ENCODE measurements at regions not wholly inside any gene's neighbourhood (a gene's known extent, or its start where the extent isn't known, plus 50 kb on each side); places are given as distances from the start of the nearest gene placed in this dataset.

DNA sequence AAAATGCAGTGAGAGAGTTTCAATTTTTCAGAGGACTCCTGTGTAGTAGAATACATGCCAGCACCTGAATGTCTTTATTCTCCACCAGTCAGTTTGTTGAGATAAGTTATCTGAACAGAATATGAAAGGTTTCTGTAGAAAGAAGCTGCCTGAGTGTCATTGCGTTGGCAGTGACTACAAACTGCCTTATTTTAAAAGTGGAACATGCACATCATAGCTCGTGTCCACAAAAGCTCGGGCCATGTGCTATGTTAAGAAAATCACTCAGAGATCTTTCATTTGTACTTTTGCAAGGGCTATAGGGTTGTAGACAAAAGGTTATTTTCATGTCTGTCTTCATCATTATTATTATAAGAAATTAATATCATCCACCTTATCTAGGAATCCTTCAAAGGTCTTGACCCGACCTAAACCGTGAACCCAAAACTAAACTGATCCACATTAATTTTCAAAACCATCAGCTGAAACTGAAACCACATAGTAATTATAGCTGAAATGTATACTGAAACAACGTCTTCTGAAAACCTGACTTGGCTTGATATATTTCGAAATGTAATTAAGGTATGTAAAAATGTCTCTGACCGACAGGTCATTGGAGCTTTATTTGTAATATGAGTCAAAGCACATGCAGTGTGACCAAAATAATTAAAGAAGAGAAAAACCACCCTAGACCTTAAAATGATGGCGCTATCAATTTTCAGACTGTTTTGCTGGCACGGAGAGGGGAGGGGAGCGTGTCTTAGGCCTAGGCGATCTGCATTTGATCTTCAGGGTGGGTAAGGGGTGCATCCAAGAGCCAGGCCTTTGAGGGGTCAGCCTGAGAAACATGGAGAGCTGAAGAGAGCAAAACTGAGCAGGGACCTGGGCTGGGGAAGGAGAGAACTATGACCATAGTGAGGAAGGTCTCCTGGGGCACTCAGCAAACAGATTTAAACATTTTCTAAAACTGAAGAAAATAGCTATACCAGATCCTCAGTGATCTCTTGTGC, 232.1 kb downstream of the SOX11 start:
- Histone ChIP-seq H3K36me3 (ENCODE audit: control insufficient read depth, insufficient read depth, low read length) (no peaks in the 10 kb centered on the region), H3K9me3 (ENCODE audit: control insufficient read depth, insufficient read depth, low read length) (peaks cover 2% of the 10 kb centered on the region), H3K4me3 (ENCODE audit: low read depth, low read length) (no peak overlapping the region), H3K27me3 (ENCODE audit: control insufficient read depth, insufficient read depth, low read length) (no peaks in the 10 kb centered on the region), H3K4me1 (ENCODE audit: control insufficient read depth, insufficient read depth, low read length) (peaks cover 5% of the 10 kb centered on the region), H3K27ac (ENCODE audit: low read depth, low read length) (no peak overlapping the region)
- whole genome bisulfite sequencing (ENCODE audit: insufficient coverage) = 88% methylated on average over 4 of the region's 12 CpGs
- DNase-seq (ENCODE audit: low read depth in 4 of 6, low spot score in 6 of 6) = no peak

DNA sequence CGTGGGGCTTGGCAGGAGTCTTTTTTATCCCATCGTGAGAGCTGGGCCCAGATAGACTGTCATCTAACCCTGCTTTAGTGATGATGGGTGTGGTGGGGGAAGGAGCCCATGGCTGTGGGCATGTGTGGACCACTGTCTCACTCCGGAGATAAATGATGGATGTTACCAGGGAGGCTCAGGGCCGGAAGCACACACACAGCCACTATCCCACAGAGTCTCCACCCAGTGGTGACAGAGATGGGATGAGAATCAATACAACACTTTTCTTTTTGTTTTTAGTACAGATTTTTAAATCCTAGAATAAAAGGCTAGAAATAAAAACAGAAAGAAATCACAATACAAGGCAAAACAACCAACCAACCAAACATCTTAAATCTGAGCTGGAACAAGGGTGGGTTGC, 233.4 kb downstream of the SOX11 start:
- Histone ChIP-seq H3K4me3 (ENCODE audit: low read depth, low read length) (no peak overlapping the region), H3K4me1 (ENCODE audit: control insufficient read depth, insufficient read depth, low read length) (peaks cover 5% of the 10 kb centered on the region), H3K9me3 (ENCODE audit: control insufficient read depth, insufficient read depth, low read length) (peaks cover 2% of the 10 kb centered on the region), H3K27ac (ENCODE audit: low read depth, low read length) (no peak overlapping the region), H3K27me3 (ENCODE audit: control insufficient read depth, insufficient read depth, low read length) (no peaks in the 10 kb centered on the region), H3K36me3 (ENCODE audit: control insufficient read depth, insufficient read depth, low read length) (no peaks in the 10 kb centered on the region)
- DNase-seq (ENCODE audit: low read depth in 4 of 6, low spot score in 6 of 6) = no peak
- 87% methylated on average over 2 of the region's 4 CpGs for WGBS (ENCODE audit: insufficient coverage)

DNA sequence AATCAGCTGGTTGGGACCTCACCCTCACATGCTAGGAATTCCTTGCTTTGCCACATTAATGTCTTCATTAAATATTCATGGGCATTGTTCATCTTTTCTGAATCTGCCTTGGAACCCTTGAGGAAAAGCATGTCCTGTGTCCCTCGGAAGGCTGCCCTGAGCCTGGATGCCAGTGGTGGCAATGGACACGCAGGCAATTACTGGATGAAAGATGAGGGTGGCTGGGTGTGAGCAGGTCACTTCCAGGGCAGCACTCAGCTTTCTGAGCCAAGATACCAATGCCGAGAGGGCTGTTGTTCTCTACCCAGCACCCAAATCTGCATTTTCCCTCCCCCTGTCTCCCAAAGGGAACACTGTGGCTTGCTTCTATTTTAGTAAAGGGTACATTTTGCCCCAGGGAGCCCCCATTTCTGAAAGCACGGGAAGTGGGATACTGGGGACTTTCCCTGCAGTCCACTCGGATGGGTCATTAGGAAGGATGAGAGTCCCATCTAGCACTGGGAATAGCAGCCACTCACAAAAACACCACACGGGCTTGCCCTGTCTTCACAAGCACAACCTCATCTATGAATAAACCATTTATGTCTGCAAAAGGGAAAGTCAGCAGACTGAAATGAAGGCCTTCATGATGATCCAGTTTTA, 234.8 kb downstream of the SOX11 start:
- Histone ChIP-seq H3K36me3 (ENCODE audit: control insufficient read depth, insufficient read depth, low read length) (no peaks in the 10 kb centered on the region), H3K4me1 (ENCODE audit: control insufficient read depth, insufficient read depth, low read length) (peaks cover 5% of the 10 kb centered on the region), H3K9me3 (ENCODE audit: control insufficient read depth, insufficient read depth, low read length) (peaks cover 2% of the 10 kb centered on the region), H3K27ac (ENCODE audit: low read depth, low read length) (no peak overlapping the region), H3K27me3 (ENCODE audit: control insufficient read depth, insufficient read depth, low read length) (no peaks in the 10 kb centered on the region), H3K4me3 (ENCODE audit: low read depth, low read length) (no peak overlapping the region)
- peak in 1 of 6 donors; percentile 16 for DNase-seq (ENCODE audit: low read depth in 4 of 6, low spot score in 6 of 6)
- WGBS (ENCODE audit: insufficient coverage) = 28% methylated on average over 2 of the region's 6 CpGs

DNA sequence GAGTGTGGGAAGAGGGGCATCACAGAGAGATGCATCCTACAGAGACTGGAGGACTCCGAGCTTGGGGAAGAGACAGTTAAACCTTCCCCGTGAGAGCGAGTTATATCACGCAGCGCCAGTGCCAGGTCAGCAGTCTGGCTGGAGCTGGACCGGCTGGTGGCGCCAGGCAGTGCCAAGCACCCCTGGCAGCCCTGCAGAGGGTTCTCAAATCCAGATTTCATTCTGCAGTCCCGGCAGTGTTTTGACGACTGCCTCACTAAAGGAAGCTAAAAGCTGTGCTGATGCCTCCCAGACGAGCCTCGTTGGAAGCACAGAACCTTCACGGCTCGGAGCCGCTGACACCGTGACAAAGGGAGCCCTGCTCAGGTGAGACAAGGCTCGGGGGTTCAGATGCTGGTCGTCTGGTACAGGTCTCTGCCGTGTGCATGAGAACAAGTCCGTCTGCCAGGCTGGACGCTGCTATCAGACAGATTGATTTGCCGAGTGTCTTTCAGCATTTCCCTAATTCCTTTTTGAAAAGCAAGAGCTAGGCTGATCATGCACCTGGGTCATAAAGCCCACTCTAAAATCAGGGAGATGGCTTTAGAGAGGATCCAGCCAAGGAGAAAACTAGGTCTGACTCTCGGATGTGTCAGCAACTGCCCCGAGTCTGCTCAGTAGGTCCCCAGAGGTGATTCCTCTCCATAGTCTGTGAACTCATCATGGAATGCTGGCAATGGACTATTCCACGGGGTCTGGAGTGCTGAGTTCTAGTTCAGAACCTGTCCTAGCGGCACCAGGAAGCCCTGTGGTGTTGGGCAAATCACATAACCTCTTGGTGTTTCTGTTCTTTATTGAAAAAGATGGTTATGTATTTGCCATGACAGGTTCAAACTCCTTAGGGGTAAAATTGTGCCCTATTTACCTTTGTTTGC, 240.6 kb downstream of the SOX11 start:
- DNase-seq (ENCODE audit: low read depth in 4 of 6, low spot score in 6 of 6) = peak in 2 of 6 donors; percentile 82 to 85
- H3K27ac ChIP-seq (ENCODE audit: low read depth, low read length) = peak overlapping the region; percentile 61
- H3K27me3 ChIP-seq (ENCODE audit: control insufficient read depth, insufficient read depth, low read length) = no peaks in the 10 kb centered on the region
- H3K4me3 ChIP-seq (ENCODE audit: low read depth, low read length) = peak overlapping the region; percentile 38
- 32% methylated on average over 25 of the region's 25 CpGs for WGBS (ENCODE audit: insufficient coverage)
- H3K36me3 ChIP-seq (ENCODE audit: control insufficient read depth, insufficient read depth, low read length) = no peaks in the 10 kb centered on the region
- peaks cover 2% of the 10 kb centered on the region for H3K9me3 ChIP-seq (ENCODE audit: control insufficient read depth, insufficient read depth, low read length)
- peaks cover 19% of the 10 kb centered on the region for H3K4me1 ChIP-seq (ENCODE audit: control insufficient read depth, insufficient read depth, low read length)

DNA sequence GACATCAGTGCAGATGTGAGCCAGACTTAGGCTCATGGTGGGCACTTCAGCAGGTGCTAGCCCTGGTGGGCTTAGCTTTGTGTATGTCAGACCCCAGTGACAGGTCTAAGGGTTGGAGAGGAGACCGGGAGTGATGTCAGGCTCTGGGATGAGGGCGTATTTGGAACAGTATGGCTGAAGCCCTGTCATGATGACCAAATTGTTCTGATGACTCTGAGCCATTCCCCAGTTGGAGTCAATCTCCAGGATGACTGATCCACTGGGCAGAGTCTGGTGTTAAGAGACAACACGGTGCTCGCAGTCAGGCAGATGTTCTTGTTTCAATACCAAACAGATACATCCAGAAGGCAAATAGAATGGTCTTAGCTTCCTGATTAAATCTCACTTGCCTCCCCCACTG, 241.5 kb downstream of the SOX11 start:
- no peaks in the 10 kb centered on the region for H3K27me3 ChIP-seq (ENCODE audit: control insufficient read depth, insufficient read depth, low read length)
- peaks cover 2% of the 10 kb centered on the region for H3K9me3 ChIP-seq (ENCODE audit: control insufficient read depth, insufficient read depth, low read length)
- no peak overlapping the region for H3K27ac ChIP-seq (ENCODE audit: low read depth, low read length)
- peaks cover 27% of the 10 kb centered on the region for H3K4me1 ChIP-seq (ENCODE audit: control insufficient read depth, insufficient read depth, low read length)
- WGBS (ENCODE audit: insufficient coverage) = 75% methylated on average over 4 of the region's 4 CpGs
- no peak for DNase-seq (ENCODE audit: low read depth in 4 of 6, low spot score in 6 of 6)
- H3K36me3 ChIP-seq (ENCODE audit: control insufficient read depth, insufficient read depth, low read length) = no peaks in the 10 kb centered on the region
- H3K4me3 ChIP-seq (ENCODE audit: low read depth, low read length) = no peak overlapping the region

DNA sequence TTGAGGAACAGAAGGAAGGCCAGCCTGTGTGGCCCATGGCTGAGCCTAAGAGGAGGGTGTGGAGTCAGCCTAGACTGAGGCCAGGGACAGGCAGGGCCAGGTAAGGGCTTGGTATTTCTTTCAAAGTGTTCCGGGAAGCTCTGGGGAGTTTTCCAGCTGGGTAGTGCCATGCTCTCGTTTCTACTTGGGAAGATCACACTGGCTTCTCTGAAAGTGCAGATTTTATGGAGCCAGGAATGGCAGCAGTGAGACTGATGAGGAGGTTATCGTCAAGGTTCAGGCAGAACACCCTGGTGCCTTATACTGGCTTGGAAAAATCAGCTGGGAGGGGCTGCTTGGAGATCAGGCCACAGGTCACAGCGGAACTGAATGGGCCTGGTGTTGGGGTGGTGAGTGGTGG, 245.1 kb downstream of the SOX11 start:
- peaks cover 36% of the 10 kb centered on the region for H3K4me1 ChIP-seq (ENCODE audit: control insufficient read depth, insufficient read depth, low read length)
- H3K27me3 ChIP-seq (ENCODE audit: control insufficient read depth, insufficient read depth, low read length) = no peaks in the 10 kb centered on the region
- no peaks in the 10 kb centered on the region for H3K9me3 ChIP-seq (ENCODE audit: control insufficient read depth, insufficient read depth, low read length)
- no peaks in the 10 kb centered on the region for H3K36me3 ChIP-seq (ENCODE audit: control insufficient read depth, insufficient read depth, low read length)
- 57% methylated on average over 3 of the region's 4 CpGs for WGBS (ENCODE audit: insufficient coverage)
- no peak overlapping the region for H3K27ac ChIP-seq (ENCODE audit: low read depth, low read length)
- DNase-seq (ENCODE audit: low read depth in 4 of 6, low spot score in 6 of 6) = peak in 2 of 6 donors; percentile 30 to 57
- no peak overlapping the region for H3K4me3 ChIP-seq (ENCODE audit: low read depth, low read length)

DNA sequence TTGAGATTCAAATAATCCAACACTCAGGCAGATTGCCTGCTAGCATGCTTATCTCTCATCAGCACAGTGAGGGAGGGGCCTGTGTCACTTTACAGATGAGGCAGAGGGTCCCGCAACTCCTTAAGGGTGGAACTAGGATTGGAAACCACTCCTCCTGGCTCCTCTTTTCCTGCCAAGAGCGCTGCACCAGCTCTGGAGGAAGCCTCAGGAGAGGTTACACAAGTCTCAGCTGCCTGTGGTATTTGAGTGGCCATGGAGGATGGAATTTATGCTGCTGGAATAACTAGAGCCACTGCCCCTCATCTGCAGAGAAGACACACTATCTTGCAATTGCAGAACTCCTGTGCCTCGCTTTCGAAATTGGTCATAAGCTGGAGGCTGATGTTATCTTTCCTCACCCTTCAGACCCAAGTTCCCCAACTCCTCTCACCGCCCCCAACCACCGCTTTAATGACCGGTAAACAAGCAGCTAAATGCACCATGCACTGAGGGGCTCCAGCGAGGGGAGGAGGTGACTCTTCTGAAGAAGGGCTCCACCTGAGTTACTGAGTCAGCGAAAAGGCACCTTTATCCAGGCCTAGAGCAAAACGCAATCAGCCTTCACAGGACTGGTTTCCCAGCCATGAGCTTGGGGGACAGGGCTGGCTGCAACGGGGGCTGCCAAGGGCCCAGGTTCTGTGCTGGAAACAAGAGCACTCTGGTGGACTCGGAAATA, 245.8 kb downstream of the SOX11 start:
- Histone ChIP-seq H3K36me3 (ENCODE audit: control insufficient read depth, insufficient read depth, low read length) (no peaks in the 10 kb centered on the region), H3K4me1 (ENCODE audit: control insufficient read depth, insufficient read depth, low read length) (peaks cover 29% of the 10 kb centered on the region), H3K27ac (ENCODE audit: low read depth, low read length) (no peak overlapping the region), H3K9me3 (ENCODE audit: control insufficient read depth, insufficient read depth, low read length) (no peaks in the 10 kb centered on the region), H3K27me3 (ENCODE audit: control insufficient read depth, insufficient read depth, low read length) (no peaks in the 10 kb centered on the region), H3K4me3 (ENCODE audit: low read depth, low read length) (no peak overlapping the region)
- WGBS (ENCODE audit: insufficient coverage) = 66% methylated on average over 10 of the region's 12 CpGs
- peak in 2 of 6 donors; percentile 26 to 86 for DNase-seq (ENCODE audit: low read depth in 4 of 6, low spot score in 6 of 6)

DNA sequence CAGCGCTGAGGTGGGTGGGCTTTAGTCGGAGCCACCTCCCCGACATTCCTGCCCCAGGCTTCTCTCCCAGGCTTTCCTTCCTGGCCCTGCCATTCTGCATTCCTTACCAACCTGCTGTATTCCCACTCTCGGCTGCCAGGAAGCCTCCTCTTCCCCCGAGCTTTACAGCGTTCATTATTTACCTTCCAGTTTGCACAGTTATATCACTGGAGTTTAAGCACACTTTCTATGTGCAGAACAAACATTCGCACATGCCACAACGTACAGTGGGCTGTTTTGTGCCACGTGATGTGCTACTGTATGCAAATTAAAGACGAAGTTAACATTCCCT, 246.3 kb downstream of the SOX11 start:
- Histone ChIP-seq H3K36me3 (ENCODE audit: control insufficient read depth, insufficient read depth, low read length) (no peaks in the 10 kb centered on the region), H3K4me1 (ENCODE audit: control insufficient read depth, insufficient read depth, low read length) (peaks cover 28% of the 10 kb centered on the region), H3K4me3 (ENCODE audit: low read depth, low read length) (no peak overlapping the region), H3K9me3 (ENCODE audit: control insufficient read depth, insufficient read depth, low read length) (no peaks in the 10 kb centered on the region), H3K27me3 (ENCODE audit: control insufficient read depth, insufficient read depth, low read length) (no peaks in the 10 kb centered on the region), H3K27ac (ENCODE audit: low read depth, low read length) (no peak overlapping the region)
- DNase-seq (ENCODE audit: low read depth in 4 of 6, low spot score in 6 of 6) = peak in 1 of 6 donors; percentile 49
- WGBS (ENCODE audit: insufficient coverage) = 31% methylated on average over 5 of the region's 10 CpGs

DNA sequence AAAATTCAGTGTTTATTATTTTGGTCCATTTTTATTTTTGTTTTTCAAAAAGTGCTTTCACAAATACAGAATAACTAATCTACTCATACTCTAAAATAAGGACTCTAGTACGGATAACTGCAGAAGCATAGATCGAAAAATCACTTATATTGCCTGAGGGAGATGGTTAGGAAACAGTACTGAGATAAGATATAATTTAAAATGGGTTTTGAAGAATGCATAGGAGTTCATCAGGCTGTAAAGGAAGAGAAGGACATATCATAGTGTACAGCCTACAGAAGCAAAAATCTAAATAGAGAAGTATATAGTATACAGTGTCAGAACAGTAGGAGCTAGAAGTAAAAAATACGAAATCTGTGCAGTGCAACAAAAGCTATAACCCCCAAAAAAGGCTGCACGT, 247.4 kb downstream of the SOX11 start:
- no peak for DNase-seq (ENCODE audit: low read depth in 4 of 6, low spot score in 6 of 6)
- peaks cover 26% of the 10 kb centered on the region for H3K4me1 ChIP-seq (ENCODE audit: control insufficient read depth, insufficient read depth, low read length)
- no peaks in the 10 kb centered on the region for H3K27me3 ChIP-seq (ENCODE audit: control insufficient read depth, insufficient read depth, low read length)
- no peak overlapping the region for H3K27ac ChIP-seq (ENCODE audit: low read depth, low read length)
- H3K36me3 ChIP-seq (ENCODE audit: control insufficient read depth, insufficient read depth, low read length) = no peaks in the 10 kb centered on the region
- H3K4me3 ChIP-seq (ENCODE audit: low read depth, low read length) = no peak overlapping the region
- 100% methylated on average over 2 of the region's 4 CpGs for WGBS (ENCODE audit: insufficient coverage)
- no peaks in the 10 kb centered on the region for H3K9me3 ChIP-seq (ENCODE audit: control insufficient read depth, insufficient read depth, low read length)

Data from spinal cord (tissue), 9 donors.